Ovary (tissue), 7 donors: ENCODE measurements at regions not wholly inside any gene's neighbourhood (a gene's known extent, or its start where the extent isn't known, plus 50 kb on each side); places are given as distances from the start of the nearest gene placed in this dataset.

Experiments
- DNase-seq, 5 donors: peaks; one replicate each; pipeline ENCODE4 v3.0.0-alpha.2; 2019 to 2020
- H3K27ac ChIP-seq, 2 donors: fragments of 200-600 bp; one replicate each; pipeline versions ENCODE4 v1.5.1 to v1.8.0; 2019 to 2022
- H3K27me3 ChIP-seq: fragments of 200-600 bp; one replicate; pipeline ENCODE4 v1.8.0; 2022
- H3K36me3 ChIP-seq: fragments of 200-600 bp; sonication (generic); one replicate; pipeline ENCODE4 v1.5.1; 2019
- H3K4me1 ChIP-seq: one replicate; pipeline ENCODE4 v1.8.1; 2013; ENCODE audit warnings: mild to moderate bottlenecking, moderate library complexity; ENCODE audit not compliant: insufficient read depth
- H3K4me3 ChIP-seq: fragments of 200-600 bp; sonication (generic); one replicate; pipeline ENCODE4 v1.5.1; 2017
- H3K9me3 ChIP-seq, 2 donors: fragments of 200-600 bp in 1 of 2; sonication (generic) in 1 of 2; one replicate each; pipeline versions ENCODE4 v1.5.1 to v1.8.1; 2013 to 2019; ENCODE audit warnings: mild to moderate bottlenecking in 1 of 2, moderate library complexity in 1 of 2
- CTCF ChIP-seq, 3 donors: fragments of 450-650 bp in 2 of 3; fragments of 200-600 bp in 1 of 3; IDR thresholded peaks; one replicate each; pipeline versions ENCODE4 v1.5.1 to v1.8.0; 2016 to 2022; ENCODE audit warnings: antibody characterized with exemption in 3 of 3, mild to moderate bottlenecking in 1 of 3
- EP300 ChIP-seq: sonication (generic); formaldehyde crosslinking; IDR thresholded peaks from one replicate; pipeline ENCODE4 v1.6.1; 2017; ENCODE audit warnings: antibody characterized with exemption
- POLR2A ChIP-seq: fragments of 450-650 bp; IDR thresholded peaks from one replicate; pipeline ENCODE4 v1.6.1; 2017; ENCODE audit warnings: antibody characterized with exemption, mild to moderate bottlenecking, moderate library complexity
- WGBS, 3 donors: extraction: QIAGEN DNeasy Blood & Tissue Kit in 1 of 3; methylation state at CpG; one replicate each; pipeline versions ENCODE4 v1.1.5 to v1.1.7; 2013 to 2017; 5-methylcytosine and 5-hydroxymethylcytosine counted together
- intact Hi-C, 4 donors: fragments of 100-400 bp; cut with DNase I; formaldehyde crosslinking; loops; one replicate each; pipeline versions ENCODE4 v1.11.0 to v1.15.1; 2022 to 2023
- donor health status: DM: no; HTN: no; CAD: no; lungs with moderate emphysema.
- donor health status: DM: no; HTN: no; CAD: no.
- donor health status: Bipolar disorder and iron deficiency.
- donor health status: DM: no; HTN: no; CAD: no.
- donor health status: DM: yes; HTN: yes; CAD: no.

GRCh38 chr15:25619076-25619475 is 180.3 kb upstream of the UBE3A start:
- H3K9me3 ChIP-seq = no peaks in the 10 kb centered on the region
- intact Hi-C loops = loop anchor here in 1 of 4 donors (5.0 kb wide), 1 partner anchor 52 kb away; no protein-coding TSS in a partner anchor
- H3K4me3 ChIP-seq = no peak overlapping the region
- TF ChIP-seq CTCF (IDR thresholded peaks at IDR 0.05) (no peak), POLR2A (no peak), EP300 (no peak)
- H3K27me3 ChIP-seq = no peaks in the 10 kb centered on the region
- 60 to 78% (median 64%) methylated on average over 9 of the region's 9 CpGs for WGBS, 3 donors
- H3K36me3 ChIP-seq = no peaks in the 10 kb centered on the region
- H3K4me1 ChIP-seq = no peaks in the 10 kb centered on the region
- DNase-seq = no peak
- no peak overlapping the region for H3K27ac ChIP-seq

GRCh38 chr15:25618161-25618560 is 179.3 kb upstream of the UBE3A start:
- intact Hi-C loops = loop anchor here in 1 of 4 donors (5.0 kb wide), 1 partner anchor 51 kb away; no protein-coding TSS in a partner anchor
- Histone ChIP-seq H3K36me3 (no peaks in the 10 kb centered on the region), H3K4me1 (no peaks in the 10 kb centered on the region), H3K9me3 (no peaks in the 10 kb centered on the region), H3K27ac (no peak overlapping the region), H3K27me3 (no peaks in the 10 kb centered on the region), H3K4me3 (no peak overlapping the region)
- TF ChIP-seq EP300 (no peak), POLR2A (no peak), CTCF (IDR thresholded peaks at IDR 0.05) (no peak)
- DNase-seq = no peak
- WGBS, 3 donors = 73 to 88% (median 80%) methylated on average over 7 of the region's 7 CpGs

- H3K9me3 ChIP-seq = no peaks in the 10 kb centered on the region
- no peaks in the 10 kb centered on the region for H3K27me3 ChIP-seq
- no peaks in the 10 kb centered on the region for H3K4me1 ChIP-seq
- no peak for TF ChIP-seq CTCF (IDR thresholded peaks at IDR 0.05)
- no peak for TF ChIP-seq POLR2A
- no peak for TF ChIP-seq EP300
- H3K27ac ChIP-seq = no peak overlapping the region
- WGBS, 3 donors = 66 to 73% (median 67%) methylated on average over 4 of the region's 4 CpGs
- no peak overlapping the region for H3K4me3 ChIP-seq
- DNase-seq = no peak
- intact Hi-C loops = loop anchor here in 1 of 4 donors (5.0 kb wide), 1 partner anchor 49 kb away; no protein-coding TSS in a partner anchor
- no peaks in the 10 kb centered on the region for H3K36me3 ChIP-seq
Observed at GRCh38 chr15:25616471-25616870, 177.6 kb upstream of the UBE3A start.

GRCh38 chr15:25613134-25613533 is 174.3 kb upstream of the UBE3A start:
- WGBS, 3 donors = 70 to 75% (median 75%) methylated on average over 9 of the region's 9 CpGs
- TF ChIP-seq POLR2A = no peak
- no peak for TF ChIP-seq CTCF (IDR thresholded peaks at IDR 0.05)
- no peak for TF ChIP-seq EP300
- DNase-seq = no peak
- H3K27ac ChIP-seq = no peak overlapping the region
- intact Hi-C loops = no loop called here
- H3K9me3 ChIP-seq = no peaks in the 10 kb centered on the region
- no peaks in the 10 kb centered on the region for H3K36me3 ChIP-seq
- H3K27me3 ChIP-seq = no peaks in the 10 kb centered on the region
- no peaks in the 10 kb centered on the region for H3K4me1 ChIP-seq
- no peak overlapping the region for H3K4me3 ChIP-seq
